BLaER1 (cell line): ENCODE measurements at regions not wholly inside any gene's neighbourhood (a gene's known extent, or its start where the extent isn't known, plus 50 kb on each side); places are given as distances from the start of the nearest gene placed in this dataset.
"Not testable (repeated sequence)": the region's sequence is repeated elsewhere in the genome, so short reads cannot be mapped to it uniquely, and the experiment has no call there.

Experiments
- H3K27ac ChIP-seq: shearing (Covaris generic); formaldehyde crosslinking; 2 replicates; pipeline ENCODE4 v1.8.1; 2022
- H3K27me3 ChIP-seq: shearing (Covaris generic); formaldehyde crosslinking; 2 replicates; pipeline ENCODE4 v1.8.1; 2022
- H3K36me3 ChIP-seq: shearing (Covaris generic); formaldehyde crosslinking; 2 replicates; pipeline ENCODE4 v1.8.1; 2022
- H3K4me1 ChIP-seq: shearing (Covaris generic); formaldehyde crosslinking; 2 replicates; pipeline ENCODE4 v1.8.1; 2022
- H3K4me2 ChIP-seq: shearing (Covaris generic); formaldehyde crosslinking; 2 replicates; pipeline ENCODE4 v1.8.1; 2022
- H3K4me3 ChIP-seq: shearing (Covaris generic); formaldehyde crosslinking; 2 replicates; pipeline ENCODE4 v1.8.1; 2022
- H3K9ac ChIP-seq: shearing (Covaris generic); formaldehyde crosslinking; 2 replicates; pipeline ENCODE4 v1.8.1; 2022
- H3K9me3 ChIP-seq: shearing (Covaris generic); formaldehyde crosslinking; 2 replicates; pipeline ENCODE4 v1.8.1; 2022
- H4K20me1 ChIP-seq: shearing (Covaris generic); formaldehyde crosslinking; 2 replicates; pipeline ENCODE4 v1.8.1; 2022
- Cebpa-rat ChIP-seq: shearing (Covaris generic); IDR thresholded peaks from 2 replicates; pipeline ENCODE4 v1.8.1; 2022

DNA sequence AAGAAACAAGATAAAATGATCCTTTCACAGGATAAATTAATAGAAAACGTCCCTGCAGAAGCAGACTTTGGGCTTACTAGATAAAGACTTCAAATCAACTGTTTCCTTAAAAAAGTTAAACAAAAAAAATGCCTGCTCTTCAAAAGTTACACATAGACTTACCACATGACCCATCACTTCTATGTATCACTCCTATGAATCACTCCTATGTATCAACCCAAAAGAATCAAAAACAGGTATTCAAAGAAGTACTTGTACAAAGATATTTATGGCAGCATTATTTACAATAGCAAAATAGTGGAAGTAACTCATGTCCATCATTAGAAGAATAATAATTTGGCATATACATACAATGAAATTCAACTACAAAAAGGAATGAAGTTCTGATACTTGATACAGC, 56.3 kb upstream of the PRDM9 start:
- no peak overlapping the region for H3K4me2 ChIP-seq
- no peaks in the 10 kb centered on the region for H3K36me3 ChIP-seq
- no peaks in the 10 kb centered on the region for H3K4me1 ChIP-seq
- H3K9ac ChIP-seq, result no peak overlapping the region
- no peaks in the 10 kb centered on the region for H4K20me1 ChIP-seq
- no peak for TF ChIP-seq Cebpa-rat
- H3K27ac ChIP-seq, result no peak overlapping the region
- H3K27me3 ChIP-seq, result no peaks in the 10 kb centered on the region
- H3K9me3 ChIP-seq, result no peaks in the 10 kb centered on the region
- no peak overlapping the region for H3K4me3 ChIP-seq

DNA sequence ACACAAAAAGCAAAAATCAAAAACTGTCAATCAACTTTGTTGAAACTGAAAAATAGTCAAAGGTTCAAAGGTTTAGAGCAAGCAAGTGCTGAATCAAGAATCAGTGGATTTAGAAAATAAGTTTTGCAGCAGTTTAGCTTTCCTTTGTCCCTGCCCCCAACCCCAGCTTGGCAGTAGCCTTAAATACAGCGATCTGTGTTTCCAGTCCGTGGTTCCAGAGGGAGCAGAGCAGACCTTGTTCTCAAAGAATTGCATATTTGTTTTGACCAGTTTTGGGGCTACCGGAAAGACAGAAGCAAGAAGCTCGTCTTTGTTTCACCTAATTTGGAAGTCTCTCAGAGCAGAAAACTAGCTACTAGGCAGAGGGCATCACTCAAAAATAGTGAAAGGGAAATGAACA, 57.2 kb upstream of the PRDM9 start:
- Histone ChIP-seq H3K9ac (no peak overlapping the region), H4K20me1 (no peaks in the 10 kb centered on the region), H3K4me1 (no peaks in the 10 kb centered on the region), H3K4me3 (no peak overlapping the region), H3K27me3 (no peaks in the 10 kb centered on the region), H3K9me3 (no peaks in the 10 kb centered on the region), H3K27ac (no peak overlapping the region), H3K36me3 (no peaks in the 10 kb centered on the region), H3K4me2 (no peak overlapping the region)
- TF ChIP-seq Cebpa-rat, result no peak

DNA sequence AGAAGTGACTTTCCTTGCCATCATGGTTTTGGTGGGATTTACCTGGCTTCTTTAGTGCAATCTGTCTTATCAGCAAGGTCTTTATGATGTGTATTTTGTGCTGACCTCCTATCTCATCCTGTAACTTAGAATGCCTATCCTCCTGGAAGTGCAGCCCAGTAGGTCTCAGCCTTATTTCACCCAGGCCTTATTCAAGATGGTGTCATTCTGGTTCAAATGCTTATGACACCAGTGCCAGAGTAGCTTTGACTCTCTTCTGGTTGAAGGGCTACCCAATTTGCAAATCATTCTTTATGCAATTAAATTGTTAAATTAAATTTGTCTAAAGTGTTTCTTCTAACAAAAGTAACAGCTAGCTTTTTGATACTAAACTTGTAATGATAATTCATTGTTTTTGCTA, 58.8 kb upstream of the PRDM9 start:
- H3K4me1 ChIP-seq, result no peaks in the 10 kb centered on the region
- no peak overlapping the region for H3K27ac ChIP-seq
- H3K4me3 ChIP-seq, result no peak overlapping the region
- H3K36me3 ChIP-seq, result no peaks in the 10 kb centered on the region
- H3K9me3 ChIP-seq, result no peaks in the 10 kb centered on the region
- TF ChIP-seq Cebpa-rat, result no peak
- H3K27me3 ChIP-seq, result no peaks in the 10 kb centered on the region
- no peak overlapping the region for H3K4me2 ChIP-seq
- no peak overlapping the region for H3K9ac ChIP-seq
- no peaks in the 10 kb centered on the region for H4K20me1 ChIP-seq

DNA sequence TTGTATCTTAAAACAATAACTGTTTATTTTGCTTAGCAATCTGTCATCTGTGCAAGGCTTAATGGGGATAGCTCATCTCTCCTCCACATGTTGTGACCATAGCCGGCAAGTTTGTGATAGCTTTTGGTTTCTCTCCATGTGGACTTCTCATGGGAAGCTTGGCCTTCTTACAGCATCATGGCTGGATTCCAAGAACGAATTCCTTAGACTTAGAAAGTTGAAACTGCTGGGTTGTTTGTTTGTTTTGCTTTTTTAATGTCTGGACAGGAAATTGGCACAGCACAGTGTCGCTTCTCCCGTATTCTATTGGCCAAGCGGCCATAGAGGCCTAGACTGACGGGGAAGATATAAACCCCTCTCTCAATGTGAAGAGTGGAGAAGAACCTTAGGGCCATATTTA, 61.0 kb upstream of the PRDM9 start:
- H3K27me3 ChIP-seq, result no peaks in the 10 kb centered on the region
- no peak overlapping the region for H3K9ac ChIP-seq
- H3K27ac ChIP-seq, result no peak overlapping the region
- H3K9me3 ChIP-seq, result no peaks in the 10 kb centered on the region
- H4K20me1 ChIP-seq, result no peaks in the 10 kb centered on the region
- H3K4me1 ChIP-seq, result no peaks in the 10 kb centered on the region
- no peak overlapping the region for H3K4me3 ChIP-seq
- H3K36me3 ChIP-seq, result no peaks in the 10 kb centered on the region
- no peak for TF ChIP-seq Cebpa-rat
- H3K4me2 ChIP-seq, result no peak overlapping the region

DNA sequence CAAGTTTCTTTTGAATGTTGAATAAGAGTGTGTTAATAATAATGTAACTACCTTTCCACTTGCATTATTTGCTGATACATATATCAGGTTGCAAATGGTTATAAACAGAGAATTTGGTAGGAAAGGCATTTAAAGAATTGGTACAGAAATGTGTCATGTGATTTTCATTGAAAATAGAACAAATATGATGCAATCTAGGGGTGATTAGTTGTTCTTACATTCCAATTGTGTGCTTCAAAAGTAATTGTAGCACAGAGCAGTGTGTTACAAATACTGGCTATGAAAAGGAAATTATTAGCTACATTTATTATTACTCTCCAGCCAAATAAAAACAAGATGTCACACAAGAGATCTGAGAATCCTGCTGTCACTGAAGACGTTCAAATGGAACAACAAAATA, 61.8 kb upstream of the PRDM9 start:
- Histone ChIP-seq H3K4me1 (no peaks in the 10 kb centered on the region), H3K27me3 (no peaks in the 10 kb centered on the region), H3K27ac (no peak overlapping the region), H4K20me1 (no peaks in the 10 kb centered on the region), H3K9me3 (no peaks in the 10 kb centered on the region), H3K4me2 (no peak overlapping the region), H3K36me3 (no peaks in the 10 kb centered on the region), H3K9ac (no peak overlapping the region), H3K4me3 (no peak overlapping the region)
- no peak for TF ChIP-seq Cebpa-rat

DNA sequence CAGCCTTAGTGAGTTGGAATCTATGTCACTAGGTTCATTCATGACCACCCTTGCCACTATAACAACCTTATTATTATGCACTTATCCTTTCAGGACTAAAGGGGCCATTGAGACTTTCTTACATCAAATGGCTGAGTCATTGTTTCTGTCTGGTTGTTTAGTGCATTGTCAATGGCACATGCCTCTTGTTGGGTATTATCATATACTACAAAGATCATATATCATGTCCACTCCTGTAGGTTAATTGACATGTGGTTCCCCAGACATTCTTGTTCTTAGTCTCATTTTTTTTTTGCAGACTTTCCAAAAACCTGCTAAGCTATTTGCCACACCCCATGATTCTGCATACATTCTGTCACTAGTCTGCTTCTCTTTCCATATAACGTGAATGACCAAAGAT, 66.7 kb upstream of the PRDM9 start:
- Histone ChIP-seq H3K9ac (no peak overlapping the region), H3K4me2 (no peak overlapping the region), H3K9me3 (no peaks in the 10 kb centered on the region), H4K20me1 (no peaks in the 10 kb centered on the region), H3K27ac (no peak overlapping the region), H3K27me3 (no peaks in the 10 kb centered on the region), H3K4me3 (no peak overlapping the region), H3K36me3 (no peaks in the 10 kb centered on the region), H3K4me1 (no peaks in the 10 kb centered on the region)
- TF ChIP-seq Cebpa-rat, result no peak

DNA sequence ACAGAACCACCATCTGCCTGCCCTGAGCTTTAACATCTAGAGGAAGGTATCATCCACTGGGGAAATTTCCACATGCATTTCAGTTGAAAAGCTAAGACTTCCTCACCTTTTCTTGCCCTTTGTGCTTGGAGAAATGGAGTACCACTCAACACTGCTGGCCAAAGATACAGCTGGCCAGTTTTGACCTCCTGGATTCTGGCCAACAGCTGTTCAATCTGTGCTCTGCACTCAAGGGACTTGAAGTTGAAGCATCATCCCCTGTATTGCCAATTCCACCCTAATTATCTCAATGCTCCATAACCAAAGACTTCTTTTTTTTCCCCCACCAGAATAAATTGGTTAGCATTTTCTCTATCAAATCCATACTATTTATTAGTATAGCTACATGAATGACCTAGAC, 70.4 kb upstream of the PRDM9 start:
- Histone ChIP-seq H3K36me3 (no peaks in the 10 kb centered on the region), H3K27ac (no peak overlapping the region), H3K9ac (no peak overlapping the region), H3K9me3 (no peaks in the 10 kb centered on the region), H4K20me1 (no peaks in the 10 kb centered on the region), H3K4me3 (no peak overlapping the region), H3K27me3 (no peaks in the 10 kb centered on the region), H3K4me1 (no peaks in the 10 kb centered on the region), H3K4me2 (no peak overlapping the region)
- TF ChIP-seq Cebpa-rat, result no peak

DNA sequence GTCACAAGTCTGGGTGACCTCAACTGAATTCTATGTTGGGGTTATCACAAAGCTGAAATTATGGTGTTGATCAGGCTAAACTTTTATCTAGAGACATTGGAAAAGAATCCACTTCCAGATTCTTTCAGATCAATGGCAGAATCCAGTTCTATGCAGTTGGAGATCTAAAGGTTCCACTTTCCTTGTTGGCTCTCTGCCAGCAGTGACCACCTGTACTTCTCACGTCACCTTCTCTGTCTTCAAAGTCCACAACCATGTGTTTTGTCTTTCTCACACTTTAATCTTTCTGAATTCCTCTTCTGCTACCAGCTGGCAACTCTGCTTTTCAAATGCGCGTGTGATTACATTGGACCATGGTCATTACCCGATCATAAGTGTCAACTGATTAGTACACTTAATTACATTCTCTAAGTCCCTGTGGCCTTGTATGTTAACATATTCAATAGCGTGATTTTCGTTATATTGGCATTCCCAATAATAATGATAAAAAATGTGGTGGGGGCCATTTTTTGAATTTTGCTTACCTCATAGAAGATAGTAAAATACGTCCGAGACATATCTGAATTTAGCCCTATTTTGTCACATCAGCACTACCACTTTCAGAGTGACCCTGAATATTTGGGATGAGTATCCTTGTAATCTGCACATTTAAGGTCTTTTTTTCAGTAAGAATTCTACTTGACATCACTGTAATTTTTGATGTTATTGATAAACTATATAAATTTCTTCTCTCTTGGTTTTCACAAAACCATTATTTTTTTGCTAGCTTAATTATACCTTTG, 73.7 kb upstream of the PRDM9 start:
- Histone ChIP-seq H3K27ac (no peak overlapping the region), H3K36me3 (no peaks in the 10 kb centered on the region), H3K4me2 (no peak overlapping the region), H4K20me1 (no peaks in the 10 kb centered on the region), H3K4me1 (no peaks in the 10 kb centered on the region), H3K9me3 (no peaks in the 10 kb centered on the region), H3K9ac (no peak overlapping the region), H3K27me3 (no peaks in the 10 kb centered on the region), H3K4me3 (no peak overlapping the region)
- TF ChIP-seq Cebpa-rat, result no peak

DNA sequence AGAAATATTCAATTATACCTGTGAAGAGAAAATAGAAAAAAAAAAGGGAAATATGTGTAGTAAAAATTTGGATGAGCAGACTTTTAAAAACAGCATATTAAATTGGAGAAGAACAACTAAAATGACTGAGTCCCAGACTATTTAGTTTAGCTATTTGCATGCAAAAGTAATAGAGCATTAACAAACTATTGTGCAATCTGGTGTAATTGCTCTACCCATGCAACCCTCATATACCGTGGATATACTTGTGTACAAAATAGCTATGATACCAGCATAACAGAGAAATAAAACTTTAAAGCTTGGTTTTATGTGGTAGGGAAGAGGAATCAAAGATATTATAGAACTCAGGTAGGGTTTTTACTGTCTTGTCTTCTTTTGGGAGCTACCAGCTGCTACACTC, 78.7 kb upstream of the PRDM9 start:
- H3K9ac ChIP-seq, result no peak overlapping the region
- H3K4me1 ChIP-seq, result no peaks in the 10 kb centered on the region
- no peaks in the 10 kb centered on the region for H3K9me3 ChIP-seq
- H3K27ac ChIP-seq, result no peak overlapping the region
- TF ChIP-seq Cebpa-rat, result no peak
- H3K27me3 ChIP-seq, result no peaks in the 10 kb centered on the region
- H3K36me3 ChIP-seq, result no peaks in the 10 kb centered on the region
- H3K4me3 ChIP-seq, result no peak overlapping the region
- no peak overlapping the region for H3K4me2 ChIP-seq
- no peaks in the 10 kb centered on the region for H4K20me1 ChIP-seq

DNA sequence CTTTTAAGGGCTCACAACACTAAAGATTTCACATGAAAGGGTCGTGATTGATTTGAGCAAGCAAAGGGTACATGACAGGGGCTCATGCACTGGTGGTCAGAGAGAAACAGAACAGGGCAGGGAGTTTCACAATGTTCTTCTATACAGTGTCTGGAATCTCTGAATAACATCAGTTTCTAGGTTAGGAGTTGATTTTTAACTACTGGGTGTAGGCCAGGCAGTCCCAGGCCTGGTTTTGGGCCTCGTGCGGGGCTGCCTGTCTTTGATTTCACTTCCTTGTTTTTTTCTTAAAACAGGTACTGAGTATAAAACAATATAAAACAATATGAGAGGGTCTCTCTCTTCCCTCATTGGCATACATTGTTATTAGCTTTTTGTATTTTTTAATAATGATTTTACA, 87.2 kb upstream of the PRDM9 start:
- not testable (repeated sequence) for H3K4me1 ChIP-seq, H3K9ac ChIP-seq, H3K36me3 ChIP-seq, H3K27me3 ChIP-seq, H4K20me1 ChIP-seq, H3K27ac ChIP-seq, H3K4me2 ChIP-seq, H3K4me3 ChIP-seq, H3K9me3 ChIP-seq

DNA sequence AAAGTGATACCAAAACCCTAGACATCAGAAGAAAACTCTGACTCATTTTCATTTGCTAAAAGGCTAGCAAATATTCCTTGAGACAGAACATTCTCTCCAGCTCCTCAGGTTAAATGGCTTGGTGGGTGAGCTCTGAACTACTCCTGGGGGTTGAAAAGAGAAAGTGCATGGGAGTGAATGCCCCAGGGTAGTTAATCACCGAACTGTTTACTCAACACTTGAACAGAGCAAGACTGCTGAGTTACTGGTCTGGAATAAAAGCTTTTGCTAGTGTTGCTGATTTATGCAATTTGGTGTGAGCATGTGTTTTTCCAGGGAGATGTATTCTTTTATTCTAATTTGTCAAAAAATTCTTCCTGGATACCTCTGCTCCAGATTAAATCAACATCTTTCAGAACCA, 88.3 kb upstream of the PRDM9 start:
- H3K27ac ChIP-seq, result no peak overlapping the region
- TF ChIP-seq Cebpa-rat, result no peak
- H3K9me3 ChIP-seq, result no peaks in the 10 kb centered on the region
- H3K4me2 ChIP-seq, result no peak overlapping the region
- H3K4me1 ChIP-seq, result no peaks in the 10 kb centered on the region
- no peaks in the 10 kb centered on the region for H3K36me3 ChIP-seq
- no peak overlapping the region for H3K9ac ChIP-seq
- no peaks in the 10 kb centered on the region for H4K20me1 ChIP-seq
- H3K4me3 ChIP-seq, result no peak overlapping the region
- no peaks in the 10 kb centered on the region for H3K27me3 ChIP-seq
